ENCODE measurements at regions not wholly inside any gene's neighbourhood (a gene's known extent, or its start where the extent isn't known, plus 50 kb on each side); places are given as distances from the start of the nearest gene placed in this dataset.

- Histone ChIP-seq H3K9me3 (ENCODE audit: low read depth) (no peaks in the 10 kb centered on the region), H3K4me3 (no peak overlapping the region), H3K36me3 (no peaks in the 10 kb centered on the region), H3K27me3 (peaks cover 46% of the 10 kb centered on the region), H3K4me1 (ENCODE audit: low read depth) (peaks cover 13% of the 10 kb centered on the region), H3K27ac (no peak overlapping the region)
- no peak for DNase-seq (ENCODE audit: low read depth in 1 of 2, low spot score in 1 of 2)
- TF ChIP-seq, protein P1, sequence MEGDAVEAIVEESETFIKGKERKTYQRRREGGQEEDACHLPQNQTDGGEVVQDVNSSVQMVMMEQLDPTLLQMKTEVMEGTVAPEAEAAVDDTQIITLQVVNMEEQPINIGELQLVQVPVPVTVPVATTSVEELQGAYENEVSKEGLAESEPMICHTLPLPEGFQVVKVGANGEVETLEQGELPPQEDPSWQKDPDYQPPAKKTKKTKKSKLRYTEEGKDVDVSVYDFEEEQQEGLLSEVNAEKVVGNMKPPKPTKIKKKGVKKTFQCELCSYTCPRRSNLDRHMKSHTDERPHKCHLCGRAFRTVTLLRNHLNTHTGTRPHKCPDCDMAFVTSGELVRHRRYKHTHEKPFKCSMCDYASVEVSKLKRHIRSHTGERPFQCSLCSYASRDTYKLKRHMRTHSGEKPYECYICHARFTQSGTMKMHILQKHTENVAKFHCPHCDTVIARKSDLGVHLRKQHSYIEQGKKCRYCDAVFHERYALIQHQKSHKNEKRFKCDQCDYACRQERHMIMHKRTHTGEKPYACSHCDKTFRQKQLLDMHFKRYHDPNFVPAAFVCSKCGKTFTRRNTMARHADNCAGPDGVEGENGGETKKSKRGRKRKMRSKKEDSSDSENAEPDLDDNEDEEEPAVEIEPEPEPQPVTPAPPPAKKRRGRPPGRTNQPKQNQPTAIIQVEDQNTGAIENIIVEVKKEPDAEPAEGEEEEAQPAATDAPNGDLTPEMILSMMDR (IDR thresholded peaks at IDR 0.05; ENCODE audit: low read depth, low read length): no peak
Observed at GRCh38 chr3:135326851-135327250, 531.8 kb downstream of the EPHB1 start.

GRCh38 chr3:135328036-135328435 lies 533.0 kb downstream of the EPHB1 start:
- Histone ChIP-seq H3K4me1 (ENCODE audit: low read depth) (peaks cover 13% of the 10 kb centered on the region), H3K27ac (no peak overlapping the region), H3K27me3 (peaks cover 37% of the 10 kb centered on the region), H3K4me3 (no peak overlapping the region), H3K36me3 (no peaks in the 10 kb centered on the region), H3K9me3 (ENCODE audit: low read depth) (no peaks in the 10 kb centered on the region)
- DNase-seq (ENCODE audit: low read depth in 1 of 2, low spot score in 1 of 2): no peak
- TF ChIP-seq, protein P1 (IDR thresholded peaks at IDR 0.05; ENCODE audit: low read depth, low read length): no peak

GRCh38 chr3:135329479-135329878 lies 534.4 kb downstream of the EPHB1 start:
- no peak overlapping the region for H3K27ac ChIP-seq
- no peaks in the 10 kb centered on the region for H3K36me3 ChIP-seq
- H3K4me1 ChIP-seq (ENCODE audit: low read depth): peaks cover 9% of the 10 kb centered on the region
- no peak overlapping the region for H3K4me3 ChIP-seq
- no peak for DNase-seq (ENCODE audit: low read depth in 1 of 2, low spot score in 1 of 2)
- H3K9me3 ChIP-seq (ENCODE audit: low read depth): no peaks in the 10 kb centered on the region
- TF ChIP-seq, protein P1 (IDR thresholded peaks at IDR 0.05; ENCODE audit: low read depth, low read length): no peak
- peaks cover 45% of the 10 kb centered on the region for H3K27me3 ChIP-seq

DNA sequence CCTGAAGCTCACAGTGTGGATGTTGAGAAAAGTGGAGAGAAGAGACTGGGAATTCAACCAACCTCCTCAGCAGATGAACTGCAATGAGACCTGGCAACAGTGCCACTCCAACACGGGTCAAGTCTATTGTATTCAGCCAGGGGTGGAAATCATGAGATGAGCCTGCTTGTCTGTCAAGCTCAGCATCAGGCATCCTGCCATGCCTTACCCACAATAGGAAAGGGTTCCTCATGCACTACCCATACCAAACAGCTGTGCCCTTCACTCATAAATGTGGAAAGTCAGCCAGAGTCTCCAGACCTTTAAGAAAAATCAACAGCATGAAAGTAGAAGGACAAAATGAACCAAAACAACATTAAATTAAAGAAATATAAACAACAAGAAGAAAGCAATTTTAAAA lies 542.1 kb downstream of the EPHB1 start:
- TF ChIP-seq, protein P1 (IDR thresholded peaks at IDR 0.05; ENCODE audit: low read depth, low read length): no peak
- Histone ChIP-seq H3K9me3 (ENCODE audit: low read depth) (no peaks in the 10 kb centered on the region), H3K27ac (no peak overlapping the region), H3K4me1 (ENCODE audit: low read depth) (no peaks in the 10 kb centered on the region), H3K4me3 (no peak overlapping the region), H3K27me3 (peaks cover 23% of the 10 kb centered on the region), H3K36me3 (no peaks in the 10 kb centered on the region)
- DNase-seq (ENCODE audit: low read depth in 1 of 2, low spot score in 1 of 2): no peak

GRCh38 chr3:135348690-135349089 lies 553.6 kb downstream of the EPHB1 start:
- H3K27ac ChIP-seq: no peak overlapping the region
- no peaks in the 10 kb centered on the region for H3K9me3 ChIP-seq (ENCODE audit: low read depth)
- H3K4me1 ChIP-seq (ENCODE audit: low read depth): no peaks in the 10 kb centered on the region
- no peaks in the 10 kb centered on the region for H3K36me3 ChIP-seq
- DNase-seq (ENCODE audit: low read depth in 1 of 2, low spot score in 1 of 2): no peak
- TF ChIP-seq, protein P1 (IDR thresholded peaks at IDR 0.05; ENCODE audit: low read depth, low read length): no peak
- H3K27me3 ChIP-seq: peaks cover 31% of the 10 kb centered on the region
- no peak overlapping the region for H3K4me3 ChIP-seq
